ENCODE measurements at regions not wholly inside any gene's neighbourhood (a gene's known extent, or its start where the extent isn't known, plus 50 kb on each side); places are given as distances from the start of the nearest gene placed in this dataset.

DNA sequence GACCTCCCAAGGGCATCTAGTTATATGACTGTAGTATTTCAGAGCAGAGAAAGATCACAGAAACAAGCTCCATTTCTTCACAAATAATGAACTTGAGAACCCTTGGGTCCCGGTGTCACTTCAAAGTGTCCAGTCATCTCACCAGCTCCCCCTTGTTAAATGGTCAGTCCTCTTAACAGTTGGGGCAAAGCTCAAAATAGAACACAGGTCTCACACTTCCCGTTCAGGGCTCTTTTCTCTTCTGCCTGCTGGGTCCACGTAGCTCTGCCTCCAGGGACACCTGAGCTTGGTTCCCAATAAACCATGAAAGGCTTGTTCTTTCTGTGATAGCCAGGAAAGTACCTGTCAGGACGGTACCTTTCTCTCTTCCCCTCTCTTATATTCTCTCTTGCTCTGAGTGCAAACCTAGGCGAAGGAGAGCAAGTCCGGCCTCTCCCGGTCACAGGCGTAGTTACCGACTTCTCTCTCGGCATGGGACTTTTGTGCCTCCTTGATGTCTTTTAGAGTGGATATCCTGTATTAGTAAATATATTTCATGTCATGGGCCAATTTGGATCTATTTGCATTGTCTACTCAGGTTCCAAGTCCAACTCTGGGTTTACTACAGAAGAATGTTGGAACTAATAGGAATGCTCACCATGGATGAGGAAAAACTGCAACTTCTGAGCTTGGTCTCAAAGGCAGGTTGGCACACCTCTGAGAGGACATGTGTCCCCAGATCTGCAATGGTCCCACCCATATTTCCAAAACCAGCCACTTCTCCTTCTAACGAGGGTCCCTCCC lies 118.8 kb upstream of the PARP11 start:
- no peak for TF ChIP-seq CTCF (IDR thresholded peaks at IDR 0.05)
- no peak for TF ChIP-seq POLR2A (IDR thresholded peaks at IDR 0.05)
